Kidney (tissue), 13 donors: ENCODE measurements at regions not wholly inside any gene's neighbourhood (a gene's known extent, or its start where the extent isn't known, plus 50 kb on each side); places are given as distances from the start of the nearest gene placed in this dataset.

ENCODE experiments used
- DNase-seq, 5 donors: peaks; one replicate each; pipeline ENCODE4 v3.0.0-alpha.2; 2013 to 2020
- FAIRE-seq: peaks from 2 replicates; lab custom pipeline; 2012; peaks lifted over from hg19 to GRCh38; lab: Jason Lieb, UNC
- H3K27ac ChIP-seq, 2 donors: one replicate each; pipeline ENCODE4 v1.7.0; 2013; ENCODE audit warnings: low read depth in 2 of 2, low read length in 2 of 2, inconsistent platforms in 1 of 2
- H3K27me3 ChIP-seq: one replicate; pipeline ENCODE4 v1.7.1; 2013; ENCODE audit warnings: low read length, inconsistent platforms; ENCODE audit not compliant: control insufficient read depth, insufficient read depth
- H3K36me3 ChIP-seq, 3 donors: one replicate each; pipeline versions ENCODE4 v1.7.0 to v1.7.1; 2013; ENCODE audit warnings: low read length in 3 of 3, control low read depth in 1 of 3, inconsistent platforms in 1 of 3; ENCODE audit not compliant: insufficient read depth in 3 of 3, control insufficient read depth in 2 of 3
- H3K4me1 ChIP-seq, 3 donors: one replicate each; pipeline versions ENCODE4 v1.7.0 to v1.7.1; 2013; ENCODE audit warnings: low read length in 3 of 3, inconsistent platforms in 1 of 3, low read depth in 1 of 3; ENCODE audit not compliant: control insufficient read depth in 2 of 3, insufficient read depth in 2 of 3
- H3K4me3 ChIP-seq, 3 donors: one replicate each; pipeline versions ENCODE4 v1.7.0 to v1.8.1; 2013; ENCODE audit warnings: low read length in 3 of 3, control low read depth in 1 of 3, inconsistent platforms in 1 of 3
- H3K9ac ChIP-seq, 3 donors: one replicate each; pipeline versions ENCODE4 v1.7.0 to v1.7.1; 2013; ENCODE audit warnings: low read length in 3 of 3, control low read depth in 1 of 3, inconsistent platforms in 1 of 3
- H3K9me3 ChIP-seq, 3 donors: one replicate each; pipeline versions ENCODE4 v1.7.0 to v1.7.1; 2013; ENCODE audit warnings: low read length in 3 of 3, control low read depth in 1 of 3, inconsistent platforms in 1 of 3; ENCODE audit not compliant: control insufficient read depth in 2 of 3, insufficient read depth in 1 of 3
- intact Hi-C: fragments of 100-400 bp; cut with DNase I; formaldehyde crosslinking; loops from one replicate; pipeline ENCODE4 v1.11.1; 2022
- TF ChIP-seq, protein P1 (sequence below): IDR thresholded peaks from 3 replicates; pipeline ENCODE4 v1.5.1; 2012; ENCODE audit warnings: mild to moderate bottlenecking, moderate library complexity, borderline replicate concordance; ENCODE audit not compliant: insufficient read depth; ENCODE audit errors: extremely low read depth
- donor health status: control.
- donor health status: control.
- donor health status: control.
- donor health status: control.
- donor health status: control.
- donor health status: DM: yes; HTN: yes; CAD: no.
- donor health status: Normal renal cell carcinoma (clear cell type).

DNA sequence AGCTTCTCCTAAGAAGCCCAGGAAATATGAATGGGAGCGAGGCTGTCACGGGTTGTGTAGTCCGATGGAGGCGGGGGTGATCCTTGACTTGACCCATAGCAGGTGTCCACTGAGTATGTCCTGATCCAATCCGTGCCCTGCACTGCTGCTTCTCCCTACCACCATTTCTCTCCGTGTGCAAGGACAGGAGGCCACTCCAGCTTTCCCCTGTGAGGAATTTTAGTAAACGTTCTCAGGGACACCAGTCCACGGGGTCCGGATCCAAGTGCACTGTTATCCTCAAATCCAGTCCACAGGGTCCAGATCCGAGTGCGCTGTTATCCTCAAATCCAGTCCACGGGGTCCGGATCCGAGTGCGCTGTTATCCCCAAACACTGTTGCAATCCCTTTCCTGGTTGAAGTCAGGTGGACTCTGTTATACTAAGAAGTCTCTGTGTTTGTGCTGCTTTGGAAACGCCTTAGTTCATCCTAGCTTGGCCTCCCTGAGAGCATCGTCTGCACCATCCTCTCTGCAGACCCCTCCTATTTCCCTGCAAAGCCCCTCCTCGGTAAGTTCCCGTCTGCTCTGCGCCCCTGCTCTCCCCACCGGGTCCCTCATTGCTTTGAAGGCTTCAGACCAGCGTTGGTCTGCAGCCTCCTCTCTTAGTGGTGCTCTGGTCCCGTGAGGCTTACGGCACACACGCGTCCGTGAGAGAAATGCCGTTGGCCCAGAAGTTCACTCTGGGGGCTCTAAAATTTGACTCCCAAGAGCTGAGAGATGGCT, 303.5 kb downstream of the TEX29 start:
- H3K36me3 ChIP-seq = no peaks in the 10 kb centered on the region
- DNase-seq (peak in 1 of 5 donors; percentile 6), FAIRE-seq (no peak)
- no peaks in the 10 kb centered on the region for H3K4me1 ChIP-seq
- H3K4me3 ChIP-seq = no peak overlapping the region
- intact Hi-C loops = no loop called here
- no peak overlapping the region for H3K27ac ChIP-seq
- no peaks in the 10 kb centered on the region for H3K27me3 ChIP-seq
- H3K9me3 ChIP-seq = peaks cover 0 to 1% (median 0%) of the 10 kb centered on the region in 3 donors
- TF ChIP-seq, protein P1, sequence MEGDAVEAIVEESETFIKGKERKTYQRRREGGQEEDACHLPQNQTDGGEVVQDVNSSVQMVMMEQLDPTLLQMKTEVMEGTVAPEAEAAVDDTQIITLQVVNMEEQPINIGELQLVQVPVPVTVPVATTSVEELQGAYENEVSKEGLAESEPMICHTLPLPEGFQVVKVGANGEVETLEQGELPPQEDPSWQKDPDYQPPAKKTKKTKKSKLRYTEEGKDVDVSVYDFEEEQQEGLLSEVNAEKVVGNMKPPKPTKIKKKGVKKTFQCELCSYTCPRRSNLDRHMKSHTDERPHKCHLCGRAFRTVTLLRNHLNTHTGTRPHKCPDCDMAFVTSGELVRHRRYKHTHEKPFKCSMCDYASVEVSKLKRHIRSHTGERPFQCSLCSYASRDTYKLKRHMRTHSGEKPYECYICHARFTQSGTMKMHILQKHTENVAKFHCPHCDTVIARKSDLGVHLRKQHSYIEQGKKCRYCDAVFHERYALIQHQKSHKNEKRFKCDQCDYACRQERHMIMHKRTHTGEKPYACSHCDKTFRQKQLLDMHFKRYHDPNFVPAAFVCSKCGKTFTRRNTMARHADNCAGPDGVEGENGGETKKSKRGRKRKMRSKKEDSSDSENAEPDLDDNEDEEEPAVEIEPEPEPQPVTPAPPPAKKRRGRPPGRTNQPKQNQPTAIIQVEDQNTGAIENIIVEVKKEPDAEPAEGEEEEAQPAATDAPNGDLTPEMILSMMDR = no peak
- no peak overlapping the region for H3K9ac ChIP-seq

DNA sequence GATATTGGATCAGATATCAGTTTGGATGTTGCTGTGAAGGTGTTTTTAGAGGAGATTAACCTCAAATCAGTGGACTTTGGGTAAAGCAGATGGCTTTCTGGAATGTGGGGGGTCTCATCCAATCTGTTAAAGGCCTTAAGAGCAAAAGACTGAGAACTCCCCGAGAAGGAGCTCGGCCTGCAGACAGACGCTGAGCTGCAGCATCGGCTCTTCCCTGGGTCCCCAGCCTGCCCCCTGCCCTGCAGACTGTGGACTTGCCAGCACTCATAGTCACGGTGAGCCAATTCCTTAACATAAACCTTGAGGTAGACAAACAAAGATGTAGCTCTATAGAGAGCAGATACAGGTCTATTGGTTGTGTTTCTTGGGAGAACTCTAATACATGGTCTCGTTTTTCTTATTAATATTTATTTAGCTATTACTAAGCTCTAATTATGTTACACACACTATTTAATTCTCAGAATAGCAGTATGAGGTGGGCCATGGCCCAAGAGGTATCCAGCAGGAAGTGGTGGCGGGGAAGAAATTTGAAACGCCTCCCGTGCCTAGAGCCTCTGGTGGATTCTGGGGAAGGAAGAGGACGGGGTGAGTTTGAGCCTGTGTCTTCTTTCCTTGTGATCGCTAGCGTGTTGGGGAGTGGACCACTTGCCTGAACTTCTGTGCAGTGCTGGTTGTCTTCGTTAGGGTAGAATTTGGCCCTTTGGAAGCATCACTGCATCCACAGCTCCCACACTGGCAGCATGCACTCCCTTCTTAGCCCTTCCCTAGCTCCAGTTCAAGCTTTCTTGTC, 305.3 kb downstream of the TEX29 start:
- DNase-seq = peak in 1 of 5 donors; percentile 4
- no peak for FAIRE-seq
- Histone ChIP-seq H3K9ac (no peak overlapping the region), H3K9me3 (peaks cover 0 to 1% (median 0%) of the 10 kb centered on the region in 3 donors), H3K27me3 (peaks cover 2% of the 10 kb centered on the region), H3K4me1 (no peaks in the 10 kb centered on the region), H3K27ac (no peak overlapping the region), H3K36me3 (no peaks in the 10 kb centered on the region), H3K4me3 (no peak overlapping the region)
- TF ChIP-seq, protein P1 = no peak
- intact Hi-C loops = no loop called here

DNA sequence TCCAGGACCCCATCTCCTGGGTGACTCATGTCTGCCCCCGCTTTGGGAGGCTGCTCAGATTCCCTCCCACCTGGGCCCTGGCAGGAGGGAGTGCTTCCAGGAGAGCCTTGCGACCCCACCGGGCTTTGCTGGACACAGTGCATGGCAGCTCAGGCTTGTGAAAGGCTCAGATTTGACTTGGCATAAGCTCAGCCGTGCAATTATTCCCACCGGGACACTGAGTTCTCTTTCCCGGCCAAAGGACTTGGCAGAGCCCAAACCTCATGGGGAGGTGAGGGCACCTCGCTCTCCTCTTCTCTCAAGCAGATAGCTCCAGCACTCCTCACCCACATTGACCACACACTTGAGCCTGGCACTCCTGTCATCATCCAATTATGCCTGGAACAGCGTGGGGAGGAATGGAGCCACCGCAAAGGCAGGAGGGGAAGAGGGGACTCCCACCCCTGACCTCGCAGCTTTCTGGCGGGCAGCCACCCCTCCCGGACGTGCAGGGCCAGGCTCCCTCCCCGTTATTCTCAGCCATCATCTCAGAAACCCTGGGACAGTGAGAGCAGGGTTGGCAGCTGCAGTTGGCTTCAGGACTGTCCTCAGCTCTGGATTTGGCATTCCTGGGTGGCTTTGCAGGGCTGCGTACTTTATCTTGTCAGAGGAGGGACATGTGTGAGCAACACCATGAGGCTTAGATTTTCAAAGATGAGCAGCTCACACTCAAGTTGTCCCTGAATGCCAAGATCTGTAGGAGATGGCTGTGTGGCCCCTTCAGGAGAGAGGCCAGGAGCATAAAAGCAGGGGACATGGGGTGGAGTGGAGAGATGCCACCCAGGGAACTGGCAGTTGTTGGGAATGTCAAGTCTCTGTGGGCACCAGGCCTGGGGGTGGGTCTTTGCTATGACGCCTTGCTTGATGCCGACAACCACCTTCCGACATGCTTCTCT, 306.2 kb downstream of the TEX29 start:
- H3K36me3 ChIP-seq = no peaks in the 10 kb centered on the region
- intact Hi-C loops = no loop called here

More for the DNA sequence above, 306.2 kb downstream of the TEX29 start:
- Histone ChIP-seq H3K9me3 (no peaks in the 10 kb centered on the region), H3K4me1 (no peaks in the 10 kb centered on the region), H3K4me3 (no peak overlapping the region), H3K27ac (no peak overlapping the region), H3K9ac (no peak overlapping the region), H3K27me3 (peaks cover 2% of the 10 kb centered on the region)
- peak in 1 of 5 donors; percentile 3 for DNase-seq
- no peak for FAIRE-seq
- TF ChIP-seq, protein P1 = no peak
